ENCODE measurements at regions not wholly inside any gene's neighbourhood (a gene's known extent, or its start where the extent isn't known, plus 50 kb on each side); places are given as distances from the start of the nearest gene placed in this dataset.
"Not testable (repeated sequence)": the region's sequence is repeated elsewhere in the genome, so short reads cannot be mapped to it uniquely, and the experiment has no call there.

DNA sequence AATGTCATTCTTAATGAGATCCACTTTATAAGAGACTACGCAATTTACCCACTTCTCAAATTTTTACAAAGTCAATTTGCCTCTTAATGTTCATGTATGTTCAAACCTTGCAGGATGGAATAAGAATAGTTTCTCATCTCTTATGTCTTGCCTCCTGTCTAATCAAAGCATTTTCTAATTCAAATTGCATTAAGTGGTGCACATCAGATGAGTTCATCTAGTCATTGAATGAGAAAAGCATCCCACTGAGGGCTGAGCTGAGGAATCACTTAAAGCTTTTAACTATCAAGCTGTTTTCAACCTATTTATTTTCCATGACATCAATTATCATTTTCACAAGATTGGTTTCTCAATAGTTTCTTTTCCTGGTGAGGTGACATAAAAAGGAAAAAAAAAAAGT is 1964.0 kb downstream of the PCDH7 start:
- DNase-seq = no peak

DNA sequence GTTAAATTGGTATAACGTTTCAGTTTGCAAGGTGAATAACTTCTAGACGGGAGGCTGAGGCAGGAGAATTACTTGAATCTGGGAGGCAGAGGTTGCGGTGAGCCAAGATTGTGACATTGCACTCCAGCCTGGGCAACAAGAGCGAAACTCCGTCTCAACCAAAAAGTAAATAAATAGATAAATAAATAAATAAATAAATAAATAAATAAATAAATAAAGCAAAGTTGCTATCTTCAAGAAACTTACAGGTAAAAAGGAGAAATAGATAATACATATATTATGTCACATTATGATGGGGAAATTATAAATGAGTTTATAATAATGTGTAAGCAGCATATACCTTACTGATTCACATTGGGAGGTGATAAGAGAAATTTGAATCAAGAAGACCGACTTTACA is 1966.0 kb downstream of the PCDH7 start:
- DNase-seq = no peak

DNA sequence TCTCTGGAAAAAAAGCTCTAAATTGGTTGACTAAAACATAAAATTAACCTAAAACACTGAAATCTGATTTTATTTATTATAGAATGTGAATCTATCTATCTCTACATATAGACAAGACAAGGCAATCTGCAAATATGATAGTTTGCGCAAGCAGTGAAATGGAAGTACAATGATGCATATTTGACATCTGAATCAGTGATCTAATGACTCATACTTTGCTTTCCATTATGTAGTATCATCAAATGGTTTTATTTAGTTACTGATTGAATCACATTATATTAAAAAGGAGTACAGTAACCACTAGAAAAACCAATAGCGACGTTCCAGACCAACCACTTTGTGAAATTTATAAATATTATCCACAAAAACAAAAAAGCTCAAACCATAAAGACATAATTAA is 1969.3 kb downstream of the PCDH7 start:
- no peak for DNase-seq

DNA sequence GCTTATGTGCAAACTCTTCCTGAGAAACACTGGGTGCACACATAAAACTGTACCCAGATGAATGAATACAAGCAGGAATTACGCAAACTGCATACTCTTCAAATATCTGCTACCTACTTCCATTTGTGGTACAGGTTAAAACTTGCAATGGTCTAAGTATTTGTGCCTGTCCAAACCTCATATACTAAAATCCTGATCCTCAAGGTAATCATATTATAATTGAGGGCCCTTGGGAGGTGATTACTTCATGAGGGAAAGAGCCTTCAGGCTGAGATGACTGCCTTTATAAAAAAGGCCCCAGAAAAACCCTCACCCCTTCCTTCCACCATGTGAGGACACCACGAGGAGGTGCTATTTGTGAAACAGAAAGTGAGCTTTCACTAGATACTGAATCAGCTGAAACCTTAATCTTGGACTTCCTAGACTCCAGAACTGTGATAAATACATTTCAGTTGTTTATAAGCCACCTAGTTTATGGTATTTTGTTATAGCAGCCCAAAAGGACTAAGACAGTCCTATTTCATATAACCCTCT is 1977.2 kb downstream of the PCDH7 start:
- DNase-seq = no peak

DNA sequence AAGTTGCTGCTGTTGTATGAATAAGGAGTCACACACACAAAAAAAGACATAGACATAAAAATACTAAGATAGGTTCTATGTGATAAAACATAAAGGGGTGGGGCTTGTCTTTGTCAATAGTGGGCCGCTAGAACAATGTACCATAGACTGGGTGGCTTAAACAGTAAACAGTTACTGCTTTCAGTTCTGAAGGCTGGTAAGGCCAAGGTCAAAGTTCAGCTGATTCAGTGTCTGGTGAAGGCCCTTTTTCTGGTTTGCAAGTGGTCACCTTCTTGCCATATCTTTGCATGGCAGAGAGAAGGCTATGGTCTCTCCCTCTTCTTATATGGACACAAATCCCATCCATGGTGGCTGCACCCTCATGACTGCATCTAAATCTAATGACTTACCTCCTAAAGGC is 1980.7 kb downstream of the PCDH7 start:
- DNase-seq = no peak

DNA sequence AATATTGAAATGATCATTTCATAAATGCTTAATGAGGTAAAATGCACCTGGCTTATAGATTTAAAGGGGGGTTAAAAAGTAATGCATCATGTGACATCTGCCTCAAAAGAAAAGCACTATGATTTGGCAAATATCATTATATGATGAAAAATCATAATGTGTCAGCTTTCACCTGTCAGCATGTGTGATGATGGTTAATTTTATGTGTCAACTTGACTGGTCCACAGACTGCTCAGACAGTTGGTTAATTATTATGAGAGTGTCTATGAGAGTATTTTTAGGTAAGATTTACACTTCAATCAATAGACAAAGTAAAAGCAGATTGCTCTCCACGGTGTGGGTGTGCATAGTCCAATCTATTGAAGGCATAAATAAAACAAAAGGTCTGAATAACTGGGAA is 1986.7 kb downstream of the PCDH7 start:
- DNase-seq = no peak

DNA sequence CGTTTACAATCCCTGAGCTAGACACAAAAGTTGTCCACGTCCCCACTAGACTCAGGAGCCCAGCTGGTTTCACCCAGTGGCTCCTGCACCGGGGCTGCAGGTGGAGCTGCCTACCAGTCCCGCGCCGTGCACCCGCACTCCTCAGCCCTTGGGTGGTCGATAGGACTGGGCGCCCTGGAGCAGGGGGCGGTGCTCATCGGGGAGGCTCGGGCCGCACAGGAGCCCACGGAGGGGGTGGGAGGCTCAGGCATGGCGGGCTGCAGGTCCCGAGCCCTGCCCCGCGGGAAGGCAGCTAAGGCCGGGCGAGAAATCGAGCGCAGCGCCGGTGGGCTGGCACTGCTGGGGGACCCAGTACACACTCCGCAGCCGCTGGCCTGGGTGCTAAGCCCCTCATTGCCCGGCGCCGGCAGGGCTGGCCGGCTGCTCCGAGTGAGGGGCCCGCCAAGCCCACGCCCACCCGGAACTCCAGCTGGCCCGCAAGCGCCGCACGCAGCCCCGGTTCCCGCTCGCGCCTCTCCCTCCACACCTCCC is 1996.0 kb downstream of the PCDH7 start:
- DNase-seq = not testable (repeated sequence)

DNA sequence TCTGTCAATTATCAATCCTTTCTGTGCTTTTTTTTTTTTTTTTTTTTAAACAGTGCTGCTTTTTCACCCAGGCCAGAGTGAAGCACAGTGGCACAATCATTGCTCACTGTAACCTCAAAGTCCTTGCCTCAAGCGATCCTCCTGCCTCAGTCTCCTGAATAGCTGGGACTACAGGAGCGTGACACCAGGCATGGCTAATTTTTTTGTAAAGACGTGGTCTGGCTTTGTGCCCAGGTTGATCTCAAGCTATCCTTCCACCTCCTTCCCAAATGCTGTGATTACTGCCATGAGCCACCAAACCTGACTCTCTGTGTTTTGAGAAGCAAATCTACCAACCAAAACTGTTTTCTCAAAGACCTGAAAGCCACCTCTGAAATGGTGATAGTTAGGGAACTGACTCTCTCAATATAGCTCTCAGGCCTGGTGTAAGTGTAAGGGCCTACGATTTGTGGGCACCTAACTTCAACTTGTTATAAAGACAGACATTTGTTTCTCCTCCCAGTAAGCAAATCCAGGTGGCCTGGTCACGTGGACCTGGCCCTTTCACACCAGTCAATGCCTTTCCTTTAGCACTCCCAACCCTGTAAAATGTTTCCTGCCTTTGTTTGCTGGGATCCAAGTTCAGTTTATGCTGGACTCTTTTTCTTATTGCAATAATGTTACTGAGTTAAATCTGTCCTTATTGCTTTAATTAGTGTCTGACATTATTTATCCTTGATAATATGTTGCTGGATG is 2015.9 kb downstream of the PCDH7 start:
- DNase-seq = no peak

DNA sequence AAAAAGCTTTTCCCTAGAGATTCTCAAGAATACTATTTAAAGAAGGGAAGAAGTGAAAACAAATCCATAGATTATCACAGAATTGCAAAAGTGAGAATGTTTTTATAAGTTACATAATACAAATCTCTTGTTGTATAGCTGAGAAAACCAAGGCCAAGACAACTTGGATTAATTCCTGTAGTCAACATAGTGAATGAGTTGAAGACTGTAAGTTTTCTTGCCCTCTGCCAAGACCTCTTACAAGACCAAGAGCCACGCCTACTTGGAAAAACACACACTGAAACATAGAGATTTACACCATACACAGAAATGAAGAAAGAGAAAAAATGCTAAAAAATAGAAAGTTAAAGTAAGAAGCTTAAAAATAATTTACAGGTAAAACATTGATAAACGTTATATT is 2024.0 kb downstream of the PCDH7 start:
- DNase-seq = no peak

DNA sequence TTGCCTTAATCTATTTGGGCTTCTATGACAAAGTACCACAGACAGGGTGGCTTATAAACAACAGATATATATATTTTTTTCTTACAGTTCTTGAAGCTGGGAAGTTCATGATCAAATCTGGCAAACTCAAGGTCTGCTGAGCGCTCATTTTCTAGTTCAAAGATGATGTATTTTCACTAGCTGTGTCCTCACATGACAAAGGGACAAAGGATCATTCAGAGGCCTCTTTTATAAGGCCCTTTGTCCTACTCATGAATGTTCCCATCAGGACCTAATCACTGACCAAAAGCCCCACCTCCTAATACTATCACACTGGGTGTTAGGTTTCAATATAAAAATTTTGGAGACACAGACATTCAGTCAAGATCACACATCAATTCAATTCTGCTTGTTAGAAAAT is 2025.2 kb downstream of the PCDH7 start:
- no peak for DNase-seq

DNA sequence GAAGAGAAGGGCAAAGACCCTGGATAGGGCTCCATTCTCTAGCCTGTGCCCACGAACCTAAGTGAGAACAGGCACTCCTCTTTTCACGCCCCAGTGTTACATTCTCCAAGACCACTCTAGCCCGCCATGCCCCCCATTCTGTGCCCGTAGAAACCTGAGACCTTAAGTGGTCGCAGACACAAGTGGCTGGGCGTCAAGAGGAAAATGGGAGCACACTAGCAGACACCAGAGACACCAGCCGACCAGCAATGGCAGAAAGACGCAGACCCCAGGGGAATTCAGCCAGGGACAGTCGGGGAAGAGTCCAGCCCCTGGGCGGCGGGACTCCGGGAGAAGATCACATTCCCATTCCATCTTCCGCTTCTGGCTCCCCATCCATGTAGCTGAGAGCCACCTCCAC is 2027.9 kb downstream of the PCDH7 start:
- no peak for DNase-seq

DNA sequence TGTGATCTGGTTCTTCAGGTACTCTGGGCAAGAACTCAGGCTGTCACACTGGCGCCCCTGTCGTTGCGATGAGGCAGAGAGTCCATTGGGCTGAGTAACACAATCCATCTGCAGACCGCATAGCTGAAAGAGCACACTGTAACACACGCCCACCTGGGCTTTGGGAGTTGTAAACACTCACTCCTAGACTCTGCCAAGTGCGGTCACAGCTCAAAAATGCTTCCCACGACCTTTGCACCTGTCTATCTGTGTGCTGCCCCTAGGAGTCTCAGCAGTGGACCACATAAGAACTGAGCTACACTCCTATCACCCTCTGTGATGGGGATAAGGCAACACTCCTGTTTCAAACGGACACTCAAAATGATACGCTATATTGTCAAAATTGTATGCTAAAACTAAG is 2028.3 kb downstream of the PCDH7 start:
- no peak for DNase-seq

DNA sequence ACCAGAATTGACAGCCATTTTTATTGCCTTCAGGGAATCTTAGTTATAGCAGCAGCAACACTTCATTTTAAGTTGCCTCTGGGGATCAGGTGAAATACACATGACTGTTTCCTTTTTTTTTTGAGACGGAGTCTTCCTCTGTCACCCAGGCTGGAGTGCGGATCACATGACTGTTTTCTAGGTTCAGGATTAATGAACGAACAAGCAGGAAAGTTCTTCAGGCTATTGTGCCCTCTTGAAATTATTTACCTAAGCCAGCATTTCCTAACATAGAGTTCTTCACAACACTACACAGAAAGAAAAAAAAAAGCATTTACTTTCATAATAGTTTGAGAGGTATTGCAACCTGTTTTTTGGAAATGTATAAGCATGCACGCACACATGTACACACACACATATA is 2032.8 kb downstream of the PCDH7 start:
- no peak for DNase-seq

DNA sequence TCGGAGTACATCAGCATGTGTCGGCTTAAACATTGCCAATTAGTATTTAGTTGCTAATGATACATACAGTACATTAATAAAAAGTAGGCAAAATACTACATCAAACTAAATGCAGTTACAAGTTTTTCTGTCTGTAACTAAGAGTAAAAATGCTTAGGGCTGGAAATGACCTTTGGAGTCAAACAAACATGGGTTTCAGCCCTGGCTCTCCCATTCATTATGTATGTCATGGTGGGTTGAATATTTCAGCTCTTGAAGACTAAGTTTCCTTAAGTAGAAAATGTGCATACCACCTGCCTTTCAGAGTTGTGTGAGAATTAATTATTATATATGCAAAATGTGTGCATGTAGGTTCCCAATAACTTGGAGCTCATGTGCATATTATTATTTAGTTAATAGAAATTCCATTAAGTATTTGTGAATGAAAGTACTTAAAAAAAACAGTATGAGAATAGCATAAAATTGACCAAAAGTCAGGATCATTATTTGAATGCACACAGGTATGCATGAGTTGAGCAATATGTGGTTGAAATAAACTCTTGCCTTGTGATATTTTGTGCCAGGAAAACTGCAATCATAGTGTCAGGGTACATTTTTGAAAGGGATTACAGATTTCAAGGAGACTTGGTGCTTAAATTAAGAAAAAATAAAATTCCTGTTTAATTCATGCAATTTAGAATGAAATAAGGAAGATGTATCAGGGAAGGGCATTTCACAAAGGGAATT is 2048.7 kb downstream of the PCDH7 start:
- no peak for DNase-seq

DNA sequence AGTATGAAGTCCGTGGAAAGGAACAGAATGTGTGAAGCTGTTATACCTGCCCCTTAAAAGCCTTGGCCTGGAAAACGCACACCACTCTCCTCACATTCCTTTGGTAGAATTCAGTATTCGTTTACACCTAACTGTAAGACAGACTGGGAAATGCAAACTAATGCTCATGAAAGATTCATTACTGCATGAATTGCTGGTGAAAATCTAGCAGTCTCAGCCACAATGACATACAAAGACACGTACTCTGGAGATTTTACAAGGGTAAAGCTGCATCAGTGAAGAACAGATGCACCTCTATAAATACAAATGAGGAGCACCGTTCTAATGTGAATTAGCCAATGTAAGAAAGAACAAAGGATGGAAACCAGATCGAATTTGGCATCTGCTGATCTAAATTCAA is 2051.3 kb downstream of the PCDH7 start:
- no peak for DNase-seq

DNA sequence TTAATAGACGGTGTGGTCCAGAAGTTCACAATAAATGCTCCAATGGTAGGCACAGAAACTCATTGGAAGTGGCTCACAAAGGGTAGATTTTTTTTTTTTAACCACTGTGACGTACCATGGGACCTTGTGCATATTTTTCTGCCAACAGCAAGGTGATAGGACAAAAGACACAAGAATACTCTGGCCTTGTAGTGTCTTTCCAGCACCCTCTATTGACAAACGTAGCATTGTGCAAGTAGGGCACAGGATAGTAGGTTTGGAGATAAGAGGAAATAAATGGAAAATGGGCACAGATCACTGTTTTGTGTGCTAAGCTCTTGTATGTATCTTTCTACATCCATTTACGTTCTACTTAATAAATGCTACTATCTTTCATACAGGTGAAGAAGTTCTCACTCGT is 2054.9 kb downstream of the PCDH7 start:
- DNase-seq = no peak

DNA sequence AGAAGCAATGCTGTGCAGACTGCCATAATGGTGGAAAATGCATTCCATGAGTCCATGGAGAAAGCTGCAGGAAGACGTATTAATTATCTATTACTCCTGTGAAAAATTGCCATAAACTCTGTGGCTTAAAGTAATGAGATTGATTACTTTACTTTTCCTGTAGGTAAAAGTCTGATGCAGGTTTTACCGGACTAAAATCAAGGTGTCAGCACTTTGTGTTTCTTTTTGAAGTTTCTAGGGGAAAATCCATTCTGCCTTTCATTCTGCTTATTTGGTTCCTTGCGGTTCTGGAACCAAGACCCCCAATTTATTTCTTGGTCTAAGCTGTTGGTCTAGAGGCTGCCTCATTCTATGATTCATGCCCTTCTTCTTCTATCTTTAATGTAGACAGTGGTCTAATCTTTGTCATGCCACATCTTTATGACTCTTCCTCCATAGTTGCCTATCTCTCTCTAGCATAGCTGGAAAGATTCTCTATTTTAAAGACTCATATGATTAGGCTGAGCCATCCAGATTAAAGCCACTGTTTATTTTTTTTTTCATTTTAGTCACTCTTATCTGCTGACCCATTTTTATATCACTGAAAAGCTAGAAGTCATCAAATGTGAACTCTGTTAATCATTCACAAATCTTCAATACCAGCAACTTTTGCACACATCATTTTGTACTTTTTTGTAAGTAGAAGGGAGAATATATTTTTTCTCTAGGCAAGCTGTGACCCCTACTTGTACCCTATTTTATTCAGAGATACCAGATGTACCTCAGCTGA is 2056.4 kb downstream of the PCDH7 start:
- no peak for DNase-seq

DNA sequence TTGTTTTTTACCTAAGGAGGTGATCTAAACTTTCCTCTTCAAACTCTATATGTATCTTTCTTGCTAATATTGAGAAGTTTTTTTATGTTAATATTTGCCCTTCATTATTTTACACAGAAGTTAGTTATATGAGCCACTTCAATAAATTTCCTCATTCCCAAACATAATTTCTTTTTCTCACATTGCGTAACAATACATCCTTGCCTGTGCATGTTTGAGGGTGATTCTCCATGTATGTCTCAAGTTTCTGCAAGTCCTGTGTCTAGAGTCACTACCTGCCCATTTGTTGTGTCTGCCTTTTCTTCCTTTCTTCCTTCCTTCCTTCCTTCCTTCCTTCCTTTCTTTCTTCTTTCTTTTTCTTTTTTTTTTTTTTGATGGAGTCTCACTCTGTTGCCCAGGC is 2057.9 kb downstream of the PCDH7 start:
- no peak for DNase-seq

DNA sequence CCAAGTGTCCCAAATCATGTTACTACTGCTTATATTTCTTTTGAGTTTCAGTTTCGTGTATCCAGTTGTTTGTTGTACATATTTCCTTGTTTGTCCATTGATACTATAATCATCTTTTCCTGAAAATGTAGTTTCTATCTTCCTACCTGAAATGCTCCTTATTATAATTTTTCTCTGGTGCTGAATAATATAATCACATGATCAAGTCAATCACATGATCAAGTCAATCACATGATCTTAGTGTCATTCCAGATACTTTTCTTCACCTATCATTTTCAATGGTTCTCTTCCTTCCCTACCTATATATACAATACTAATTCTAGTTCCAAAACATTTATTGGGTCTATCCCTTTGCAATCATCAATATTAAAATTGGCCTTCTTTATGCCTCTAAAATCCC is 2058.8 kb downstream of the PCDH7 start:
- DNase-seq = no peak

DNA sequence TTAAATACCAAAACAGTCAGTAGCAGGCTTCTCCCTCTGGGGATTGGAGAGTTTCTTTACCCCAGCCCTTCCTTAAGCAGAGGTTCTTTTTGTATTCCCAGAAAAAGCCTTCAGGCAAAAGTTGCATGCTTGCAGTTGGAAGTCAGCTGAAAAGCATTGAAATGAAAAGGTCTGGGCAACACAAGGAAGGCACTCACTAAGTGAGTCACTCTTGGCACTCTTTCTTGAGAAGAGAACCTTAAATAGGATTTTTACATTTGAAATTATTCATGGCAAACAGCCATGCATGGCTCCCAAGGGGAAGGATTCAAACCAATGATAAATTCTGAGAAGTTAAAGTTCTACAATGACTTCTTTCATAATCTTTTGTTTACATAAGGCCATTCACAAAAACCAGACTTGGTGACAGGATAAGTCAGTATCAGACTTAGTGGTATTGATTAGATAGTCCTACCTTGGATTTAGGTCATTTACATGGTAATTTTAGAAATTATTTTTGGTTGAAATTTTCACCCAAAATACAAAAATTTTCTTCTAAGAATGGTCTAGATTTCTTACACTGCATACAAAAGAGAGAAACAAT is 2068.9 kb downstream of the PCDH7 start:
- DNase-seq = no peak

DNA sequence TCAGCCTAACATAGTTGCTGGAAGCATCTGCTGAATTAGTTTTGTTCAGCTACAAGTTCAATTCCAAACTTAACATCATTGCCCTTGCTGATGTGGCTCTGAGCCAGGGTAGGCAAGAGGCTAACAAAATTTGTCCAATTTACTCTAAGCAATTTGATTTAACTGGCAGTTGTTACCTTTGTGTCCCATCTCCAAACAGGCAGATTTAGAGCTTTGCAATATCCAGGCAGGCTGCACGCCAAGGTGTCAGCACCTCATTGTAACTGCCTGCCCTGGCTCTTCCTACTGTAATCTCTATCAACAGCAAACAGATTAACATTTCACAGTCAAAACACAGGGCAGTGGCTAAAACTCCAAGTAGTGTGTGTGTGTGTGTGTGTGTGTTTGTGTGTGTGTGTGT is 2070.6 kb downstream of the PCDH7 start:
- DNase-seq = no peak

DNA sequence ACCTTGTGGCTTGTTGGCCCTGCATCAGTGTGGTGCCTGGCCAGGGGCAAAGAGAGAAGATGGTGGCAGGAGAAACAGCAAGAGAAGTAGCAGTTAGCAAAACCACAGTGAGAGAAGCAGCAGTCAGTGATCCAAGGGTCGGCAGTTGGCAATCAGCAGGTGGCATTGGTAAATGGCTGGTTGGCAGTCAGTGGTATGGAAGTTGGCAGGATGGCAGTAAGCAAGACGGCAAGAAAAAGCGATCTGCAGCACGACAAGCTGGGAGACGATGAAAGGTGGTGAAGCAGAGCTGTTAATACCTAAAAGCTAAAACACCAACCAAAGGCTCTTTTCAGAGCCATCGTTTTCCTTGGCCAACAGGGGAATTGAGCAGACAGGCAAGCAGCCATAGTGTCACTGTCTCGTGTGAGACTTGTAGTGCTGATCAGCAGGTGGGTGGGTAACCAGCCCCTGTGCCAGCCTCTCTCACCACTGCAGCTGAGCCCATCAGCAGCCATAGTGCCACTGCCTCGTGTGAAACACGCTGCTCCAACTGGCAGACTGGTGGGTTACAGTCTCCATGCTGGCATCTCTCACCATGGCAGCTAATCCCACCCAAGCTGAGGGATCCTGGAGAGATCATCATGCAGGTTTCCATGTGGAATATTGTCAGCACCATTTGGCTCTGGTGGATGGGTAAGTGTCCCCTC is 2078.4 kb downstream of the PCDH7 start:
- no peak for DNase-seq

DNA sequence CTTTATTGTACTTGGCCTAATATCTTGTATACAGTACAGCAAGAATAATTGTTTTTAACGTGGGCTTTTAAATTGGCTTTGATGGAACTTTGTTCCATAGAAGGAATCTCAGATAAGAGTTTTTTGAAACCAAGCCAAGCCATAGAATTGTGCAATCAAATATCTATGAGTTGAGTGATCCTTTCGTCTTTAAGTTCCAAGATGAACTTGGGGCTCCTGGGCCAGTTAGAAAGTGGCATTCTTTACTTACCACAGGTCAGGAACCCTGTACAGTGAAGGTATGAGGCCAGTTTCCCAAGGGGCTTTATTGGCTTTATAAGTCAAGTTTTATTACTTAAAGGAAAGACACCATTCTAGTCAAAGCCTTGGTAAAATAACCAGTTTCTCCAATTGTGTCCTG is 2104.2 kb downstream of the PCDH7 start:
- DNase-seq = peak; percentile 0

Data from EL (cell line).